Chondrocyte (in vitro differentiated cells): ENCODE measurements at regions not wholly inside any gene's neighbourhood (a gene's known extent, or its start where the extent isn't known, plus 50 kb on each side); places are given as distances from the start of the nearest gene placed in this dataset.
"Not testable (repeated sequence)": the region's sequence is repeated elsewhere in the genome, so short reads cannot be mapped to it uniquely, and the experiment has no call there.

Source experiments
- DNase-seq: peaks from one replicate; pipeline ENCODE4 v3.0.0; 2021; ENCODE audit warnings: mixed read lengths, low spot score
- H3K27ac Mint-ChIP-seq: one replicate; pipeline ENCODE4 v1.8.0; 2021; ENCODE audit warnings: mild to moderate bottlenecking, moderate library complexity, mixed read lengths; ENCODE audit not compliant: unreplicated experiment
- H3K27me3 Mint-ChIP-seq: 2 replicates; pipeline ENCODE4 v1.8.0; 2021; ENCODE audit warnings: low read depth, mixed read lengths
- H3K36me3 Mint-ChIP-seq: 2 replicates; pipeline ENCODE4 v1.8.0; 2021; ENCODE audit warnings: low read depth, mixed read lengths
- H3K4me1 Mint-ChIP-seq: 2 replicates; pipeline ENCODE4 v1.8.0; 2021; ENCODE audit warnings: low read depth, mild to moderate bottlenecking, mixed read lengths
- H3K4me3 Mint-ChIP-seq: one replicate; pipeline ENCODE4 v1.8.0; 2021; ENCODE audit warnings: mild to moderate bottlenecking, moderate library complexity, mixed read lengths; ENCODE audit not compliant: unreplicated experiment
- H3K9me3 Mint-ChIP-seq: 2 replicates; pipeline ENCODE4 v1.8.0; 2021; ENCODE audit warnings: low read depth, mixed read lengths
- TF ChIP-seq, protein P1 (sequence below): fragments of 200-600 bp; sonication (generic); IDR thresholded peaks from 2 replicates; pipeline ENCODE4 v1.5.0; 2021; ENCODE audit warnings: antibody characterized with exemption, mild to moderate bottlenecking, moderate library complexity

DNA sequence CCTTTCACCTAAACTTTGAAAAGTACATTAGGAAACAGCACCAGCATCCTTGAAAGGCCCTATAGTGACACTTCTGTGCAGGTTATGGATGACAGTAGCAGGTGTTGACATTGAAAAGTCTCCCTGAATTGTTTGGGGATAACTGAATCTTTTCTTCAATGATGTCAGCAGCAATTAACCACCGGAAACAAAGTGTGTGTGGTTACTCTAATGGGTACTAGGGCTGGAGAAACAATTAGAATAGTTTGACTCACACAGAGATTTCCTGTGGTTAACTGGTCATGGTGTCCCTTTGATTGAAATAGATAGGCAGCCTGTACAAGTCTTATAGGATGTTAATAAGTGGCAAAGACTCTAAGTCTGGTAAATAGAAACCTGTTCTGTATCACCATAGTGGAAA, 189.1 kb downstream of the TBX18 start:
- Mint-ChIP-seq H3K27me3 (no peaks in the 10 kb centered on the region), H3K27ac (no peak overlapping the region), H3K4me1 (no peaks in the 10 kb centered on the region), H3K36me3 (peaks cover 2% of the 10 kb centered on the region), H3K9me3 (peaks cover 6% of the 10 kb centered on the region), H3K4me3 (no peak overlapping the region)
- DNase-seq: no peak
- TF ChIP-seq, protein P1, sequence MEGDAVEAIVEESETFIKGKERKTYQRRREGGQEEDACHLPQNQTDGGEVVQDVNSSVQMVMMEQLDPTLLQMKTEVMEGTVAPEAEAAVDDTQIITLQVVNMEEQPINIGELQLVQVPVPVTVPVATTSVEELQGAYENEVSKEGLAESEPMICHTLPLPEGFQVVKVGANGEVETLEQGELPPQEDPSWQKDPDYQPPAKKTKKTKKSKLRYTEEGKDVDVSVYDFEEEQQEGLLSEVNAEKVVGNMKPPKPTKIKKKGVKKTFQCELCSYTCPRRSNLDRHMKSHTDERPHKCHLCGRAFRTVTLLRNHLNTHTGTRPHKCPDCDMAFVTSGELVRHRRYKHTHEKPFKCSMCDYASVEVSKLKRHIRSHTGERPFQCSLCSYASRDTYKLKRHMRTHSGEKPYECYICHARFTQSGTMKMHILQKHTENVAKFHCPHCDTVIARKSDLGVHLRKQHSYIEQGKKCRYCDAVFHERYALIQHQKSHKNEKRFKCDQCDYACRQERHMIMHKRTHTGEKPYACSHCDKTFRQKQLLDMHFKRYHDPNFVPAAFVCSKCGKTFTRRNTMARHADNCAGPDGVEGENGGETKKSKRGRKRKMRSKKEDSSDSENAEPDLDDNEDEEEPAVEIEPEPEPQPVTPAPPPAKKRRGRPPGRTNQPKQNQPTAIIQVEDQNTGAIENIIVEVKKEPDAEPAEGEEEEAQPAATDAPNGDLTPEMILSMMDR: no peak

DNA sequence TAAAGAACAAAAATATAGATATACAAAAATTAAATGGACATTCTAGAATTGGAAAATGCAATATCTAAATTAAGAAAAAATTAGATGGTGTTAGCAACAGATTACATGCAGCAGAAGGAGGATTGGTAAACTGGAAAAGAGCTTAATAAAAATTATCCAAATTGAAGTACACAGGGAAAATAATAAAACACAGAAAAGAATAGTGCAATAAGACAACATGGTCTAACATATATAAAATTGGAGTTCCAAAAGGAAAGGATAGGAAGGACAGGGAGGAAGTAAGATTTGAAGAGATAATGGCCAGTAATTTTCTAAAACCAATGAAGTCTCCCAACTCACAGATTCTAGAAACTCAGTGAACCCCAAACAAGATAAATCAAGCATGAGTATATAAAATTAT, 194.5 kb downstream of the TBX18 start:
- Mint-ChIP-seq H3K27ac (no peak overlapping the region), H3K4me3 (no peak overlapping the region), H3K36me3 (no peaks in the 10 kb centered on the region), H3K27me3 (peaks cover 3% of the 10 kb centered on the region), H3K9me3 (peaks cover 14% of the 10 kb centered on the region), H3K4me1 (no peaks in the 10 kb centered on the region)
- TF ChIP-seq, protein P1: no peak
- no peak for DNase-seq

DNA sequence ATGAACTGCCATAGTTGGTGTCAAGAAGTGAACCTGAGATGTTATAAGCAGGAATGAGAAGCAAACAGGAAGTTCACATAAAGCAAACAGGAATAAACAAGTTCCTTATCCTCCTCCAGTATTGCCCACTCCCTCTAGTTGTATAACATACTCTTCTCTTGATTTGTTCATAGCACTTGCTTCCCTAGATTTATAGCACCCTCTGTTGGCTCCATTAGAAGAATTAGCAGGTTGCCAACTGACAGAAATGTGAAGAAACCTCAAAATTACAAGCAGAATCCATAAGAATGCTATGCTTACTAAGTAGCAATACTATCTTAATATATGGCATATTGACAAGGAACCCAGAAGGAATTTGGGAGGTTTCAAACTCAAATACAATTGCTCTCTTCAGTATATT, 195.4 kb downstream of the TBX18 start:
- no peak overlapping the region for H3K27ac Mint-ChIP-seq
- no peak for DNase-seq
- no peak overlapping the region for H3K4me3 Mint-ChIP-seq
- no peaks in the 10 kb centered on the region for H3K4me1 Mint-ChIP-seq
- H3K9me3 Mint-ChIP-seq: peaks cover 14% of the 10 kb centered on the region
- H3K27me3 Mint-ChIP-seq: peaks cover 7% of the 10 kb centered on the region
- H3K36me3 Mint-ChIP-seq: no peaks in the 10 kb centered on the region
- TF ChIP-seq, protein P1: peak; percentile 80

DNA sequence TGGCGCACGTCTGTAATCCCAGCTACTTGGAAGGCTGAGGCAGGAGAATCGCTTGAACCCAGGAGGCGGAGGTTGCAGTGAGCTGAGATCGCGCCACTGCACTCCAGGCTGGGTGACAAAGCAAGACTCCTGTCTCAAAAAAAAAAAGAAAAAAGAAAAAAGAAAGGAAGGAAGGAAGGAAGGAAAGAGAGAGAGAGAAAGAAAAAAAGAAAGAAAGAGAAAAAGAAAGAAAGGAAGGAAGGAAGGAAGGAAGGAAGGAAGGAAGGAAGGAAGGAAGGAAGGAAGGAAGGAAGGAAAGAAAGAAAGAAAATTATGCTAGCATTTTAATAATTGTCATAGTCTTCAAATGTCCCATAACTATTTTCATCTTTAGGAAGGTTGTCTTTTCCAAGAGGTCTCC, 198.7 kb downstream of the TBX18 start:
- not testable (repeated sequence) for DNase-seq, H3K4me3 Mint-ChIP-seq, H3K27me3 Mint-ChIP-seq, H3K4me1 Mint-ChIP-seq, H3K36me3 Mint-ChIP-seq, H3K27ac Mint-ChIP-seq
- peaks cover 16% of the 10 kb centered on the region for H3K9me3 Mint-ChIP-seq

DNA sequence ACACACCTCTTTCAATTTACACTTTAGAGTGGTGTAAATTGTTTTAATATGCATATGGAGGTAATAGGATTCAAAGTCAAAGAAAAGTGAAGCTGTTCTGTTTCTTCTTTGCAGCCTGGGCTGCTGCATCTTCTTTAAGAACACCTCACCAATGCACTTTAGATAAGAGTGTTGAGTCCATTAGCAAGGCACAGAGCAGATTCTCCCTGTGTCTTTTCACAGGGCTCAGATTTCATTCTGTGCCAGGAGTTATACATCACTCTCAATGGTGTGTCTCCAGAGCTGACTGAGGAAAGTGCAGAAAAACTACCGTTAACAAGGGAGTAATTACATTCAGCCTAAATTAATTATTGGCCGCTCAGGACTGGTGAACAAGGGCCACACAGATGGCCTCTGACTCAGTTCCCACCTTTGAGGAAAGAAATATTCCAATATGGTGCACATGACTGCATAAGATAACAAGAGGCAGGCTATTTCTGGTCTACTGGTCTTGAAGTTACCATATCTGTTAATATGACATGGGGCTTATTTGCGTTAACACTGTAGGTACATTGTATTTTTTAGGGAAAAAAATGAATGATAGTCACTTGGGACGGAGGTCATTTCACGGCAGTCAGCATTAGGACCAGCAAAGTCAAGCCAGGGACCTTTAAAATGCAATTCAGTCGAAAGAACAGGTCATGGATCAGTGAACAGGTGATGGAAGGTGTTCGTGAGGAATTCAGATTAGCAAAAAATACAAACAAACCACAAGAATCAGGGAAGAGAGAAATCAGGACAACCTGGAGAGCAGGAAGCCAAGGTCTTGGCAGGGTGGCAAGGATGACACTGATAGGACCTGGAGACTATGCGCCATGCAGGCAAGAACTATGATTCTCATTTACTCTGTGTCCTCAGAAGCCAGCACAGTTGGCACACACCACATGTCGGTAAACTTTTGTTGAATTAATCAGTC, 203.7 kb downstream of the TBX18 start:
- Mint-ChIP-seq H3K27ac (no peak overlapping the region), H3K4me3 (no peak overlapping the region), H3K9me3 (peaks cover 2% of the 10 kb centered on the region), H3K36me3 (no peaks in the 10 kb centered on the region), H3K4me1 (peaks cover 7% of the 10 kb centered on the region), H3K27me3 (peaks cover 9% of the 10 kb centered on the region)
- TF ChIP-seq, protein P1: no peak
- no peak for DNase-seq
